Body of pancreas (tissue), 4 donors: ENCODE measurements at regions not wholly inside any gene's neighbourhood (a gene's known extent, or its start where the extent isn't known, plus 50 kb on each side); places are given as distances from the start of the nearest gene placed in this dataset.

Experiments
- ATAC-seq: fragments of 150-250 bp; one replicate; pipeline ENCODE4 v1.9.1; 2016
- DNase-seq, 4 donors: peaks; one replicate each; pipeline ENCODE4 v3.0.0-alpha.2; 2019
- H3K27ac ChIP-seq, 4 donors: fragments of 200-600 bp; sonication (generic); 1 replicate in 3 of 4; 2 replicates in 1 of 4; pipeline versions ENCODE4 v1.5.1 to v1.6.1; 2016 to 2019; ENCODE audit warnings: mild to moderate bottlenecking in 1 of 4, mixed read lengths in 1 of 4, moderate library complexity in 1 of 4
- H3K27me3 ChIP-seq, 2 donors: fragments of 200-600 bp; sonication (generic); one replicate each; pipeline ENCODE4 v1.6.0; 2016; ENCODE audit warnings: mild to moderate bottlenecking in 1 of 2
- H3K36me3 ChIP-seq, 2 donors: fragments of 200-600 bp; sonication (generic); replicated peaks in 1 of 2; 2 replicates each; pipeline ENCODE4 v1.5.1; 2016; ENCODE audit warnings: low read depth in 2 of 2; ENCODE audit not compliant: insufficient read depth in 1 of 2
- H3K4me1 ChIP-seq: fragments of 200-600 bp; sonication (generic); one replicate; pipeline ENCODE4 v1.6.0; 2016
- H3K4me3 ChIP-seq, 2 donors: fragments of 200-600 bp; sonication (generic); 1 replicate in 1 of 2; 2 replicates in 1 of 2; pipeline ENCODE4 v1.5.1; 2016 to 2019
- H3K9me3 ChIP-seq, 3 donors: fragments of 200-600 bp; sonication (generic); 1 replicate in 2 of 3; 2 replicates in 1 of 3; pipeline ENCODE4 v1.5.1; 2016
- POLR2A ChIP-seq, 3 donors: fragments of 450-650 bp; IDR thresholded peaks; one replicate each; pipeline ENCODE4 v1.6.1; 2016; ENCODE audit warnings: antibody characterized with exemption in 3 of 3, mild to moderate bottlenecking in 2 of 3
- WGBS, 2 donors: methylation state at CpG; one replicate each; pipeline ENCODE4 v1.1.5; 2017; 5-methylcytosine and 5-hydroxymethylcytosine counted together
- intact Hi-C: fragments of 100-400 bp; cut with DNase I; formaldehyde crosslinking; loops from one replicate; pipeline ENCODE4 v1.15.1; 2023
- TF ChIP-seq, protein P1 (sequence below), 7 experiments: fragments of 450-650 bp in 4 of 7; fragments of 200-600 bp in 3 of 7; sonication (generic) in 3 of 7; IDR thresholded peaks; one replicate each; pipeline ENCODE4 v1.5.1; 2016 to 2019; ENCODE audit warnings: antibody characterized with exemption in 7 of 7

DNA sequence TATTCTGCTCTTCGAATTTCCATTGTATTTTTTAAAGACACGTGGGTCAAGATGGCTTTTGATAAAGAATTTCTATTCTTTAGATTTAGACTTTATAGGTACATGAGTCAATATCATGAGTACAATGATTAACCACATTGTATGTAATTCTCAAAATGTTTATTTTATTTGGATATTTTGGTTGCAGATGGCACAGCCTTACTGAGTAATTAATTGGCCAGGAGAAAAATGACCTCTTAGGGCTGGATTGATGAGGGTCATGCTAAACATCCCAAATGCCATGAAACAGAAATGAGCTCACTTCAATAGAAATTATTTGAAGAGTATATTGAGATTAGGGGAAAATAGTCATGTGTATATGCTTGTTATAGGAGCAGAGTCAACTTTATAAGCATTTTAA, 131.2 kb upstream of the CCN2 start:
- intact Hi-C loops, result no loop called here
- Histone ChIP-seq H3K4me1 (no peaks in the 10 kb centered on the region), H3K4me3 (no peak overlapping the region), H3K36me3 (no peaks in the 10 kb centered on the region), H3K27me3 (no peaks in the 10 kb centered on the region), H3K27ac (no peak overlapping the region), H3K9me3 (no peaks in the 10 kb centered on the region)
- no peak for ATAC-seq
- DNase-seq, result no peak
- 60 to 69% methylated on average over 2 of the region's 2 CpGs for WGBS, 2 donors
- TF ChIP-seq POLR2A (IDR thresholded peaks at IDR 0.05), result no peak
- TF ChIP-seq, protein P1, sequence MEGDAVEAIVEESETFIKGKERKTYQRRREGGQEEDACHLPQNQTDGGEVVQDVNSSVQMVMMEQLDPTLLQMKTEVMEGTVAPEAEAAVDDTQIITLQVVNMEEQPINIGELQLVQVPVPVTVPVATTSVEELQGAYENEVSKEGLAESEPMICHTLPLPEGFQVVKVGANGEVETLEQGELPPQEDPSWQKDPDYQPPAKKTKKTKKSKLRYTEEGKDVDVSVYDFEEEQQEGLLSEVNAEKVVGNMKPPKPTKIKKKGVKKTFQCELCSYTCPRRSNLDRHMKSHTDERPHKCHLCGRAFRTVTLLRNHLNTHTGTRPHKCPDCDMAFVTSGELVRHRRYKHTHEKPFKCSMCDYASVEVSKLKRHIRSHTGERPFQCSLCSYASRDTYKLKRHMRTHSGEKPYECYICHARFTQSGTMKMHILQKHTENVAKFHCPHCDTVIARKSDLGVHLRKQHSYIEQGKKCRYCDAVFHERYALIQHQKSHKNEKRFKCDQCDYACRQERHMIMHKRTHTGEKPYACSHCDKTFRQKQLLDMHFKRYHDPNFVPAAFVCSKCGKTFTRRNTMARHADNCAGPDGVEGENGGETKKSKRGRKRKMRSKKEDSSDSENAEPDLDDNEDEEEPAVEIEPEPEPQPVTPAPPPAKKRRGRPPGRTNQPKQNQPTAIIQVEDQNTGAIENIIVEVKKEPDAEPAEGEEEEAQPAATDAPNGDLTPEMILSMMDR (IDR thresholded peaks at IDR 0.05), result no peak

DNA sequence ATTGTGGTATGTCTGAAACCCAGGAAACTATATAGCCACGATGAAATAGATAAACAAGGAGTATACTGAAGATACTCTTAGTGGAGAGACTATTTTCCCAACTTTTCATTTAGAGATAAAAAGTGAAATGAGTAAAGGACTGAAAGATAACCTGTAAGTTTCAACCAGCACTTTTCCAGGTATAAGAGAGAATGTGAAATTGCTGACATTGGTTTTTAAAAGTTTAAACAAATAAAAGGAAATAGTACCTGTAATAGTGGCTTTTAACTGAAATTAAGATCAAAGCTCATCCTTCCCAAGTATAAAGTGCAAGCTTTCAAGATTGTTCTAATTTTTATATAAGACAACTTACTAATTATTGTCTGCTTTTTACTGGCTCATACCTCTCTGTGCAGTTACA, 130.2 kb upstream of the CCN2 start:
- DNase-seq (no peak), ATAC-seq (no peak)
- Histone ChIP-seq H3K36me3 (no peaks in the 10 kb centered on the region), H3K4me3 (no peak overlapping the region), H3K9me3 (no peaks in the 10 kb centered on the region), H3K27ac (no peak overlapping the region), H3K27me3 (no peaks in the 10 kb centered on the region), H3K4me1 (no peaks in the 10 kb centered on the region)
- intact Hi-C loops, result no loop called here
- TF ChIP-seq, protein P1 (IDR thresholded peaks at IDR 0.05), result no peak
- WGBS, 2 donors, result 66 to 75% methylated on average over 1 of the region's 1 CpG

DNA sequence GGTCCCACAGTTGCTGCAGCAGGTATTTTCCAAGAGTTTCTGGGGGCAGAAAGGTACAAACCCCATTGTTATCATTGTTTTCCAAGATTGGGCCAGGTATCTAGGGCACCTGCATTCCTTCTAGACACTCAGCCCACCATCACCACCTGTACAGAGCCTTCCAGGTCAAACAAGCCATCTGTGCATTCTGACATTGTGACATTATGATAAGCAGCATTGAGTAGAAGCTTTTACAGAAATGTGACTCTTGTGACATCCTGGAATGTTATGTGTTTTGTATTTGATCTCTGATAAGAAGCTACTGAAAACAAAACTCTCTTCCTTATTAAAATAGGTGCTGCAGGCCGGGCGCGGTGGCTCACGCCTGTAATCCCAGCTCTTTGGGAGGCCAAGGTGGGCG, 128.1 kb upstream of the CCN2 start:
- no peak for DNase-seq
- Histone ChIP-seq H3K27me3 (no peaks in the 10 kb centered on the region), H3K27ac (no peak overlapping the region), H3K9me3 (no peaks in the 10 kb centered on the region), H3K36me3 (no peaks in the 10 kb centered on the region), H3K4me3 (no peak overlapping the region), H3K4me1 (no peaks in the 10 kb centered on the region)
- WGBS, 2 donors, result 90 to 97% methylated on average over 5 of the region's 5 CpGs
- intact Hi-C loops, result no loop called here
- TF ChIP-seq, protein P1 (IDR thresholded peaks at IDR 0.05), result no peak
- TF ChIP-seq POLR2A (IDR thresholded peaks at IDR 0.05), result no peak
- no peak for ATAC-seq

DNA sequence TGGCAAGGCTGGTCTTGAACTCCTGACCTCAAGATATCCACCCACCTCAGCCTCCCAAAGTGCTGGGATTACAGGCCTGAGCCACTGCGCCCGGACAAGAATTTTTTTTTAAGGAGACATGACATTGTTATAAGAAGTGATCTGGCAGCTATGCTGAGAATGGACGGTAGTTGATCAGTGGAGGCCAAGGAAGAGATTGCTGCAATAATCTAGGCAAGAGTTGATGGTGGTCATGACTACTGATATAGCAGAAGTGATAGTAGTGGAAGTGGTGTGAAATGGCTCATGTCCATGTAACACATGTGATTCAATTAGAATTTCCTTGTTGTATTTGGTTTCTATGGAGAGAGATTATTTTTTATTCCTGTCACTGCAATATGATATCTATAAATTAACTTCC, 125.3 kb upstream of the CCN2 start:
- Histone ChIP-seq H3K9me3 (no peaks in the 10 kb centered on the region), H3K36me3 (no peaks in the 10 kb centered on the region), H3K4me1 (no peaks in the 10 kb centered on the region), H3K4me3 (no peak overlapping the region), H3K27ac (no peak overlapping the region), H3K27me3 (no peaks in the 10 kb centered on the region)
- WGBS, 2 donors, result 73 to 89% methylated on average over 3 of the region's 3 CpGs
- no peak for TF ChIP-seq POLR2A (IDR thresholded peaks at IDR 0.05)
- TF ChIP-seq, protein P1 (IDR thresholded peaks at IDR 0.05), result no peak
- intact Hi-C loops, result no loop called here
- ATAC-seq, result no peak
- DNase-seq, result no peak

DNA sequence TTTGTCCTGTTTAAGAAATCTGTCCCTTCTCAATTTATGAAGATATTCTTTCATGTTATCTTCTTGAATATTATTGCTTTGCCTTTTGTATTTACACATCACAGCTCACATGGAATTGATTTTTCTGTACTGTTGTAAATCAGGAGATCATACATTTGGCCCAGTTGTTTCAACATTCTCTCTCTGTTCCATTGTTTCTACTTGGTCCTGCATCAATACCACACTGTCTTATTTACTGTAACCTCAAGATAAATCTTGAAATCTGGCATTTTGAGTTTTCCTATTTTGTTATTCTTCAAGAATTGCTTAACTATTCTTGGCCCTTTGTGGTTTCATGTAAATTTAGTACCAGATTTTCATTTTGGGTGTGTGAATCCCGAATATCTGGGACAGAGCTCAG, 121.7 kb upstream of the CCN2 start:
- H3K4me1 ChIP-seq, result no peaks in the 10 kb centered on the region
- H3K36me3 ChIP-seq, result no peaks in the 10 kb centered on the region
- intact Hi-C loops, result no loop called here
- no peak overlapping the region for H3K4me3 ChIP-seq
- DNase-seq (no peak), ATAC-seq (no peak)
- no peaks in the 10 kb centered on the region for H3K9me3 ChIP-seq
- no peaks in the 10 kb centered on the region for H3K27me3 ChIP-seq
- 53% methylated on average over 1 of the region's 1 CpG for WGBS, 2 donors
- H3K27ac ChIP-seq, result no peak overlapping the region
- TF ChIP-seq POLR2A (IDR thresholded peaks at IDR 0.05), result no peak
- TF ChIP-seq, protein P1 (IDR thresholded peaks at IDR 0.05), result no peak
